Stomach (tissue), 8 donors: ENCODE measurements at regions not wholly inside any gene's neighbourhood (a gene's known extent, or its start where the extent isn't known, plus 50 kb on each side); places are given as distances from the start of the nearest gene placed in this dataset.

ENCODE experiments used
- DNase-seq, 2 donors: peaks; one replicate each; pipeline versions ENCODE4 v3.0.0 to v3.0.0-alpha.2; 2013 to 2019
- H3K27ac ChIP-seq, 5 donors: fragments of 200-600 bp in 4 of 5; sonication (generic) in 4 of 5; one replicate each; pipeline ENCODE4 v1.5.1; 2013 to 2019; ENCODE audit warnings: mild to moderate bottlenecking in 1 of 5, moderate library complexity in 1 of 5
- H3K27me3 ChIP-seq, 3 donors: fragments of 200-600 bp; sonication (generic); one replicate each; pipeline ENCODE4 v1.5.1; 2017 to 2019; ENCODE audit warnings: mixed run types in 1 of 3
- H3K36me3 ChIP-seq, 4 donors: fragments of 200-600 bp; sonication (generic); 1 replicate in 3 of 4; 2 replicates in 1 of 4; pipeline ENCODE4 v1.5.1; 2016 to 2019
- H3K4me1 ChIP-seq, 4 donors: fragments of 200-600 bp; sonication (generic); one replicate each; pipeline ENCODE4 v1.5.1; 2016 to 2019
- H3K4me3 ChIP-seq, 4 donors: fragments of 200-600 bp; sonication (generic) in 3 of 4; one replicate each; pipeline ENCODE4 v1.5.1; 2016 to 2019; ENCODE audit warnings: mild to moderate bottlenecking in 1 of 4
- H3K9me3 ChIP-seq, 4 donors: fragments of 200-600 bp; sonication (generic); one replicate each; pipeline ENCODE4 v1.5.1; 2016 to 2019
- CTCF ChIP-seq, 7 experiments: fragments of 450-650 bp in 4 of 7; fragments of 200-600 bp in 3 of 7; sonication (generic) in 3 of 7; IDR thresholded peaks; one replicate each; pipeline ENCODE4 v1.5.1; 2016 to 2019; ENCODE audit warnings: antibody characterized with exemption in 7 of 7, control low read depth in 2 of 7, mild to moderate bottlenecking in 1 of 7
- EP300 ChIP-seq: sonication (generic); formaldehyde crosslinking; IDR thresholded peaks from one replicate; pipeline ENCODE4 v1.6.1; 2017; ENCODE audit warnings: antibody characterized with exemption
- POLR2A ChIP-seq, 4 donors: fragments of 450-650 bp; IDR thresholded peaks; one replicate each; pipeline ENCODE4 v1.6.1; 2016; ENCODE audit warnings: antibody characterized with exemption in 4 of 4, control low read depth in 2 of 4, mild to moderate bottlenecking in 1 of 4, moderate library complexity in 1 of 4
- POLR2AphosphoS5 ChIP-seq, 3 donors: sonication (generic); formaldehyde crosslinking; IDR thresholded peaks; one replicate each; pipeline ENCODE4 v1.6.1; 2016; ENCODE audit warnings: antibody characterized with exemption in 3 of 3
- WGBS, 5 donors: extraction: QIAGEN DNeasy Blood & Tissue Kit in 3 of 5; methylation state at CpG; one replicate each; pipeline versions ENCODE4 v1.1.5 to v1.1.7; 2013 to 2018; 5-methylcytosine and 5-hydroxymethylcytosine counted together
- intact Hi-C: fragments of 100-400 bp; cut with DNase I; formaldehyde crosslinking; loops from one replicate; pipeline ENCODE4 v1.15.1; 2023; ENCODE audit warnings: low total_unique reads
- small RNA-seq, 4 donors: library from RNA; depleted of rRNA; stranded (forward); fragments of <200 nt; gene quantifications; one replicate each; pipeline ENCODE3, GENCODE V24; 2016
- donor health status: healthy with polysubstance abuse.
- donor health status: Bipolar disorder and iron deficiency.
- donor health status: healthy.

GRCh38 chr11:8839306-8839956, 71.6 kb upstream of the AKIP1 start:
- Histone ChIP-seq H3K27me3 (no peaks in the 10 kb centered on the region), H3K27ac (peak overlapping the region; percentile 63 to 86 (median 75)), H3K9me3 (no peaks in the 10 kb centered on the region), H3K4me1 (peaks cover 25 to 42% (median 33%) of the 10 kb centered on the region in 4 donors), H3K36me3 (no peaks in the 10 kb centered on the region), H3K4me3 (no peak overlapping the region)
- WGBS, 5 donors, result 0 to 65% (median 47%) methylated on average over 1 of the region's 1 CpG
- no peak for DNase-seq
- intact Hi-C loops, result no loop called here
- TF ChIP-seq POLR2AphosphoS5 (IDR thresholded peaks at IDR 0.05) (no peak), CTCF (IDR thresholded peaks at IDR 0.05) (no peak), EP300 (no peak), POLR2A (IDR thresholded peaks at IDR 0.05) (no peak)

- H3K36me3 ChIP-seq, result no peaks in the 10 kb centered on the region
- H3K9me3 ChIP-seq, result no peaks in the 10 kb centered on the region
- peaks cover 25 to 42% (median 33%) of the 10 kb centered on the region in 4 donors for H3K4me1 ChIP-seq
- H3K27ac ChIP-seq, result peak overlapping the region; percentile 63 to 86 (median 75)
- DNase-seq, result peak; percentile 76 to 82
- WGBS, 5 donors, result 20 to 37% (median 29%) methylated on average over 8 of the region's 8 CpGs
- no peak overlapping the region for H3K4me3 ChIP-seq
- H3K27me3 ChIP-seq, result no peaks in the 10 kb centered on the region
- TF ChIP-seq POLR2A (IDR thresholded peaks at IDR 0.05) (no peak), EP300 (no peak), POLR2AphosphoS5 (IDR thresholded peaks at IDR 0.05) (peak in 2 of 3 donors; percentile 4 to 49)
- intact Hi-C loops, result no loop called here
These were observed 70.7 kb upstream of the AKIP1 start for GRCh38 chr11:8839957-8840945.

- 65 to 81% (median 73%) methylated on average over 7 of the region's 7 CpGs for WGBS, 5 donors
- Histone ChIP-seq H3K36me3 (no peaks in the 10 kb centered on the region), H3K9me3 (no peaks in the 10 kb centered on the region), H3K4me3 (no peak overlapping the region), H3K27ac (no peak overlapping the region), H3K27me3 (no peaks in the 10 kb centered on the region), H3K4me1 (peaks cover 21 to 42% (median 33%) of the 10 kb centered on the region in 4 donors)
- intact Hi-C loops, result no loop called here
- no peak for DNase-seq
- no peak for TF ChIP-seq POLR2AphosphoS5 (IDR thresholded peaks at IDR 0.05)
- TF ChIP-seq EP300, result no peak
- TF ChIP-seq POLR2A (IDR thresholded peaks at IDR 0.05), result no peak
- TF ChIP-seq CTCF (IDR thresholded peaks at IDR 0.05), result no peak
These were observed 69.1 kb upstream of the AKIP1 start for GRCh38 chr11:8841899-8842298.

GRCh38 chr11:8858808-8859207, 52.2 kb upstream of the AKIP1 start:
- Histone ChIP-seq H3K36me3 (no peaks in the 10 kb centered on the region), H3K4me3 (no peak overlapping the region), H3K4me1 (no peaks in the 10 kb centered on the region), H3K9me3 (no peaks in the 10 kb centered on the region), H3K27ac (no peak overlapping the region), H3K27me3 (no peaks in the 10 kb centered on the region)
- 76 to 90% (median 87%) methylated on average over 2 of the region's 2 CpGs for WGBS, 5 donors
- intact Hi-C loops, result no loop called here
- TF ChIP-seq POLR2AphosphoS5 (IDR thresholded peaks at IDR 0.05), result no peak
- TF ChIP-seq CTCF (IDR thresholded peaks at IDR 0.05), result no peak
- TF ChIP-seq POLR2A (IDR thresholded peaks at IDR 0.05), result no peak
- TF ChIP-seq EP300, result no peak
- DNase-seq, result no peak

Small RNA genes in the stretch of these regions (small RNA-seq; reads per million reads assigned to genes)
- gene RNA5SP330, result 0 reads per million in 4 donors
